Thyroid gland (tissue), 4 donors: ENCODE measurements at regions not wholly inside any gene's neighbourhood (a gene's known extent, or its start where the extent isn't known, plus 50 kb on each side); places are given as distances from the start of the nearest gene placed in this dataset.

Experiments used
- DNase-seq, 2 donors: peaks; one replicate each; pipeline ENCODE4 v3.0.0-alpha.2; 2019
- H3K27ac ChIP-seq, 3 donors: fragments of 200-600 bp; sonication (generic); 1 replicate in 2 of 3; 2 replicates in 1 of 3; pipeline ENCODE4 v1.5.1; 2016 to 2019; ENCODE audit warnings: mild to moderate bottlenecking in 1 of 3, moderate library complexity in 1 of 3
- H3K27me3 ChIP-seq: fragments of 200-600 bp; sonication (generic); one replicate; pipeline ENCODE4 v1.5.1; 2019
- H3K36me3 ChIP-seq, 2 donors: fragments of 200-600 bp; sonication (generic); one replicate each; pipeline ENCODE4 v1.5.1; 2016 to 2019
- H3K4me1 ChIP-seq, 2 donors: fragments of 200-600 bp; sonication (generic); one replicate each; pipeline ENCODE4 v1.5.1; 2017 to 2019
- H3K4me3 ChIP-seq, 3 donors: fragments of 200-600 bp; sonication (generic); replicated peaks in 1 of 3; 1 replicate in 2 of 3; 2 replicates in 1 of 3; pipeline ENCODE4 v1.5.1; 2016; ENCODE audit warnings: mild to moderate bottlenecking in 1 of 3
- H3K9me3 ChIP-seq: fragments of 200-600 bp; sonication (generic); one replicate; pipeline ENCODE4 v1.5.1; 2017
- CTCF ChIP-seq, 6 experiments: fragments of 200-600 bp in 3 of 6; fragments of 450-650 bp in 3 of 6; sonication (generic) in 3 of 6; IDR thresholded peaks; one replicate each; pipeline ENCODE4 v1.5.1; 2016 to 2019; ENCODE audit warnings: antibody characterized with exemption in 6 of 6, mild to moderate bottlenecking in 2 of 6, inconsistent platforms in 1 of 6, moderate library complexity in 1 of 6
- POLR2A ChIP-seq, 2 donors: fragments of 450-650 bp; IDR thresholded peaks; one replicate each; pipeline ENCODE4 v1.6.1; 2017; ENCODE audit warnings: antibody characterized with exemption in 2 of 2, mild to moderate bottlenecking in 2 of 2, moderate library complexity in 1 of 2
- WGBS, 2 donors: methylation state at CpG; one replicate each; pipeline ENCODE4 v1.1.5; 2017; 5-methylcytosine and 5-hydroxymethylcytosine counted together
- intact Hi-C: fragments of 100-400 bp; cut with DNase I; formaldehyde crosslinking; loops from one replicate; pipeline ENCODE4 v1.15.1; 2023

- Histone ChIP-seq H3K4me3 (no peak overlapping the region), H3K36me3 (no peaks in the 10 kb centered on the region), H3K9me3 (no peaks in the 10 kb centered on the region), H3K27ac (no peak overlapping the region), H3K4me1 (no peaks in the 10 kb centered on the region), H3K27me3 (no peaks in the 10 kb centered on the region)
- 78 to 79% methylated on average over 4 of the region's 4 CpGs for WGBS, 2 donors
- no peak for DNase-seq
- TF ChIP-seq CTCF (IDR thresholded peaks at IDR 0.05) (no peak), POLR2A (IDR thresholded peaks at IDR 0.05) (no peak)
- intact Hi-C loops, result no loop called here
Measured at GRCh38 chr6:28711325-28711724, 185.6 kb downstream of the GPX5 start.

GRCh38 chr6:28711788-28712341, 186.2 kb downstream of the GPX5 start:
- Histone ChIP-seq H3K4me3 (no peak overlapping the region), H3K36me3 (no peaks in the 10 kb centered on the region), H3K27ac (no peak overlapping the region), H3K4me1 (no peaks in the 10 kb centered on the region), H3K27me3 (no peaks in the 10 kb centered on the region), H3K9me3 (no peaks in the 10 kb centered on the region)
- intact Hi-C loops, result no loop called here
- WGBS, 2 donors, result 67 to 74% methylated on average over 5 of the region's 5 CpGs
- no peak for DNase-seq
- TF ChIP-seq POLR2A (IDR thresholded peaks at IDR 0.05) (no peak), CTCF (IDR thresholded peaks at IDR 0.05) (no peak)

GRCh38 chr6:28712982-28713381, 187.3 kb downstream of the GPX5 start:
- Histone ChIP-seq H3K4me3 (no peak overlapping the region), H3K9me3 (no peaks in the 10 kb centered on the region), H3K36me3 (no peaks in the 10 kb centered on the region), H3K4me1 (no peaks in the 10 kb centered on the region), H3K27me3 (no peaks in the 10 kb centered on the region), H3K27ac (no peak overlapping the region)
- no peak for TF ChIP-seq CTCF (IDR thresholded peaks at IDR 0.05)
- TF ChIP-seq POLR2A (IDR thresholded peaks at IDR 0.05), result no peak
- intact Hi-C loops, result no loop called here
- DNase-seq, result no peak
- WGBS, 2 donors, result 77 to 92% methylated on average over 1 of the region's 1 CpG

GRCh38 chr6:28719275-28719940, 193.7 kb downstream of the GPX5 start:
- no peaks in the 10 kb centered on the region for H3K27me3 ChIP-seq
- TF ChIP-seq CTCF (IDR thresholded peaks at IDR 0.05), result no peak
- no peak for TF ChIP-seq POLR2A (IDR thresholded peaks at IDR 0.05)
- no peak for DNase-seq
- WGBS, 2 donors, result 14 to 25% methylated on average over 11 of the region's 11 CpGs
- no peak overlapping the region for H3K27ac ChIP-seq
- intact Hi-C loops, result no loop called here
- H3K4me1 ChIP-seq, result no peaks in the 10 kb centered on the region
- H3K4me3 ChIP-seq, result no peak overlapping the region
- H3K36me3 ChIP-seq, result no peaks in the 10 kb centered on the region
- H3K9me3 ChIP-seq, result no peaks in the 10 kb centered on the region

GRCh38 chr6:28720357-28721231, 194.9 kb downstream of the GPX5 start:
- no peak for DNase-seq
- H3K4me3 ChIP-seq, result no peak overlapping the region
- TF ChIP-seq CTCF (IDR thresholded peaks at IDR 0.05) (no peak), POLR2A (IDR thresholded peaks at IDR 0.05) (no peak)
- no peaks in the 10 kb centered on the region for H3K27me3 ChIP-seq
- H3K4me1 ChIP-seq, result no peaks in the 10 kb centered on the region
- H3K27ac ChIP-seq, result no peak overlapping the region
- intact Hi-C loops, result no loop called here
- H3K9me3 ChIP-seq, result no peaks in the 10 kb centered on the region
- 69 to 75% methylated on average over 26 of the region's 26 CpGs for WGBS, 2 donors
- no peaks in the 10 kb centered on the region for H3K36me3 ChIP-seq
